KOPT-K1 (cell line): ENCODE measurements at regions not wholly inside any gene's neighbourhood (a gene's known extent, or its start where the extent isn't known, plus 50 kb on each side); places are given as distances from the start of the nearest gene placed in this dataset.

Experiments used
- H3K27ac ChIP-seq: fragments of 200-600 bp; sonication (generic); 2 replicates; pipeline ENCODE4 v1.5.1; 2016; ENCODE audit warnings: antibody characterized with exemption, mild to moderate bottlenecking, low read depth, low read length; ENCODE audit not compliant: poor library complexity, severe bottlenecking
- H3K36me3 ChIP-seq: fragments of 200-600 bp; sonication (generic); 2 replicates; pipeline ENCODE4 v1.5.1; 2017; ENCODE audit warnings: antibody characterized with exemption, mild to moderate bottlenecking, low read length, moderate library complexity; ENCODE audit not compliant: insufficient read depth
- H3K9me3 ChIP-seq: fragments of 200-600 bp; sonication (generic); 2 replicates; pipeline ENCODE4 v1.5.1; 2017; ENCODE audit warnings: antibody characterized with exemption, low read length, mild to moderate bottlenecking; ENCODE audit not compliant: insufficient read depth, poor library complexity, severe bottlenecking

- Histone ChIP-seq H3K27ac (no peak overlapping the region), H3K36me3 (no peaks in the 10 kb centered on the region), H3K9me3 (no peaks in the 10 kb centered on the region)
Measured at GRCh38 chr16:63481060-63481459, 1444.8 kb upstream of the CDH8 start.

GRCh38 chr16:63473725-63474124 lies 1437.5 kb upstream of the CDH8 start:
- H3K27ac ChIP-seq, result no peak overlapping the region
- H3K9me3 ChIP-seq, result no peaks in the 10 kb centered on the region
- no peaks in the 10 kb centered on the region for H3K36me3 ChIP-seq

- H3K27ac ChIP-seq, result no peak overlapping the region
- no peaks in the 10 kb centered on the region for H3K9me3 ChIP-seq
- H3K36me3 ChIP-seq, result no peaks in the 10 kb centered on the region
Measured at GRCh38 chr16:63467513-63467912, 1431.3 kb upstream of the CDH8 start.

- H3K9me3 ChIP-seq, result no peaks in the 10 kb centered on the region
- no peaks in the 10 kb centered on the region for H3K36me3 ChIP-seq
- no peak overlapping the region for H3K27ac ChIP-seq
Measured at GRCh38 chr16:63462316-63462715, 1426.1 kb upstream of the CDH8 start.

GRCh38 chr16:63461248-63461841 lies 1425.1 kb upstream of the CDH8 start:
- no peak overlapping the region for H3K27ac ChIP-seq

GRCh38 chr16:63458846-63459245 lies 1422.6 kb upstream of the CDH8 start:
- no peak overlapping the region for H3K27ac ChIP-seq
- H3K9me3 ChIP-seq, result no peaks in the 10 kb centered on the region

More at GRCh38 chr16:63461248-63461841, 1425.1 kb upstream of the CDH8 start:
- Histone ChIP-seq H3K9me3 (no peaks in the 10 kb centered on the region), H3K36me3 (no peaks in the 10 kb centered on the region)

GRCh38 chr16:63457869-63458268 lies 1421.6 kb upstream of the CDH8 start:
- no peaks in the 10 kb centered on the region for H3K36me3 ChIP-seq
- no peaks in the 10 kb centered on the region for H3K9me3 ChIP-seq
- no peak overlapping the region for H3K27ac ChIP-seq

More at GRCh38 chr16:63458846-63459245, 1422.6 kb upstream of the CDH8 start:
- H3K36me3 ChIP-seq, result no peaks in the 10 kb centered on the region

- Histone ChIP-seq H3K9me3 (no peaks in the 10 kb centered on the region), H3K27ac (no peak overlapping the region), H3K36me3 (no peaks in the 10 kb centered on the region)
Measured at GRCh38 chr16:63453261-63453660, 1417.0 kb upstream of the CDH8 start.

- Histone ChIP-seq H3K27ac (no peak overlapping the region), H3K36me3 (no peaks in the 10 kb centered on the region), H3K9me3 (no peaks in the 10 kb centered on the region)
Measured at GRCh38 chr16:63447121-63447520, 1410.9 kb upstream of the CDH8 start.

- Histone ChIP-seq H3K9me3 (no peaks in the 10 kb centered on the region), H3K27ac (no peak overlapping the region), H3K36me3 (no peaks in the 10 kb centered on the region)
Measured at GRCh38 chr16:63442246-63442645, 1406.0 kb upstream of the CDH8 start.

GRCh38 chr16:63426275-63426870 lies 1390.1 kb upstream of the CDH8 start:
- Histone ChIP-seq H3K27ac (no peak overlapping the region), H3K9me3 (no peaks in the 10 kb centered on the region), H3K36me3 (no peaks in the 10 kb centered on the region)

- Histone ChIP-seq H3K27ac (no peak overlapping the region), H3K9me3 (no peaks in the 10 kb centered on the region), H3K36me3 (no peaks in the 10 kb centered on the region)
Measured at GRCh38 chr16:63422715-63423114, 1386.5 kb upstream of the CDH8 start.

- no peak overlapping the region for H3K27ac ChIP-seq
Measured at GRCh38 chr16:63416712-63417111, 1380.5 kb upstream of the CDH8 start.

GRCh38 chr16:63415014-63415413 lies 1378.8 kb upstream of the CDH8 start:
- H3K36me3 ChIP-seq, result no peaks in the 10 kb centered on the region
- no peak overlapping the region for H3K27ac ChIP-seq
- H3K9me3 ChIP-seq, result no peaks in the 10 kb centered on the region

More at GRCh38 chr16:63416712-63417111, 1380.5 kb upstream of the CDH8 start:
- Histone ChIP-seq H3K9me3 (no peaks in the 10 kb centered on the region), H3K36me3 (no peaks in the 10 kb centered on the region)

GRCh38 chr16:63410594-63410993 lies 1374.4 kb upstream of the CDH8 start:
- H3K27ac ChIP-seq, result no peak overlapping the region
- no peaks in the 10 kb centered on the region for H3K36me3 ChIP-seq

GRCh38 chr16:63403792-63404191 lies 1367.6 kb upstream of the CDH8 start:
- no peaks in the 10 kb centered on the region for H3K9me3 ChIP-seq
- no peaks in the 10 kb centered on the region for H3K36me3 ChIP-seq
- H3K27ac ChIP-seq, result no peak overlapping the region

More at GRCh38 chr16:63410594-63410993, 1374.4 kb upstream of the CDH8 start:
- no peaks in the 10 kb centered on the region for H3K9me3 ChIP-seq
